HL-60 (cell line): ENCODE measurements at regions not wholly inside any gene's neighbourhood (a gene's known extent, or its start where the extent isn't known, plus 50 kb on each side); places are given as distances from the start of the nearest gene placed in this dataset.

Experiments used
- DNase-seq, 2 experiments: peaks; one replicate each; pipeline ENCODE4 v3.0.0-alpha.2; 2010 to 2020; ENCODE audit warnings: low read depth in 1 of 2, low spot score in 1 of 2
- H3K27ac ChIP-seq: fragments of 250-450 bp; sonication (Bioruptor Pico); replicated peaks from 2 replicates; pipeline ENCODE4 v1.5.1; 2020; ENCODE audit warnings: mild to moderate bottlenecking, moderate library complexity
- H3K27me3 ChIP-seq: fragments of 250-450 bp; sonication (Bioruptor Pico); 2 replicates; pipeline ENCODE4 v1.5.1; 2021; ENCODE audit warnings: mild to moderate bottlenecking, moderate library complexity; ENCODE audit not compliant: insufficient read depth, poor library complexity, severe bottlenecking
- H3K4me3 ChIP-seq: replicated peaks from 2 replicates; pipeline ENCODE4 v1.5.1; 2011; ENCODE audit warnings: mild to moderate bottlenecking, control low read depth, low read length; ENCODE audit not compliant: insufficient read depth
- CTCF ChIP-seq: IDR thresholded peaks from one replicate; pipeline ENCODE4 v1.5.1; 2011; ENCODE audit warnings: low read length, control low read depth, inconsistent platforms; ENCODE audit not compliant: insufficient read depth
- GABPA ChIP-seq: IDR thresholded peaks from 2 replicates; pipeline ENCODE4 v1.6.1; 2012; ENCODE audit warnings: low read depth
- POLR2AphosphoS5 ChIP-seq: IDR thresholded peaks from 2 replicates; pipeline ENCODE4 v1.6.1; 2012; ENCODE audit warnings: low read depth
- REST ChIP-seq: IDR thresholded peaks from 2 replicates; pipeline ENCODE4 v1.6.1; 2012; ENCODE audit warnings: low read depth; ENCODE audit not compliant: insufficient replicate concordance
- SPI1 ChIP-seq: IDR thresholded peaks from 2 replicates; pipeline ENCODE4 v1.6.1; 2012; ENCODE audit warnings: low read depth, mild to moderate bottlenecking, borderline replicate concordance

GRCh38 chrX:10884246-10884645 is 226.9 kb upstream of the HCCS start:
- no peak for TF ChIP-seq CTCF
- no peak for TF ChIP-seq GABPA
- no peak for TF ChIP-seq POLR2AphosphoS5
- no peak for TF ChIP-seq REST
- TF ChIP-seq SPI1, result no peak

GRCh38 chrX:10892621-10893225 is 218.4 kb upstream of the HCCS start:
- no peak overlapping the region for H3K27ac ChIP-seq
- DNase-seq, result no peak
- no peak overlapping the region for H3K4me3 ChIP-seq
- no peaks in the 10 kb centered on the region for H3K27me3 ChIP-seq
- TF ChIP-seq GABPA, result no peak
- no peak for TF ChIP-seq REST
- TF ChIP-seq SPI1, result no peak
- TF ChIP-seq CTCF, result no peak
- no peak for TF ChIP-seq POLR2AphosphoS5

More at GRCh38 chrX:10884246-10884645, 226.9 kb upstream of the HCCS start:
- Histone ChIP-seq H3K4me3 (no peak overlapping the region), H3K27ac (no peak overlapping the region), H3K27me3 (no peaks in the 10 kb centered on the region)
- DNase-seq, result no peak

- H3K4me3 ChIP-seq, result no peak overlapping the region
- DNase-seq, result no peak
- no peak overlapping the region for H3K27ac ChIP-seq
- TF ChIP-seq GABPA, result no peak
- H3K27me3 ChIP-seq, result no peaks in the 10 kb centered on the region
Observed at GRCh38 chrX:10893366-10893765, 217.8 kb upstream of the HCCS start.

- H3K27ac ChIP-seq, result no peak overlapping the region
- H3K27me3 ChIP-seq, result no peaks in the 10 kb centered on the region
- H3K4me3 ChIP-seq, result no peak overlapping the region
- no peak for DNase-seq
- TF ChIP-seq GABPA, result no peak
- no peak for TF ChIP-seq POLR2AphosphoS5
- no peak for TF ChIP-seq REST
- no peak for TF ChIP-seq CTCF
- TF ChIP-seq SPI1, result no peak
Observed at GRCh38 chrX:10893976-10894375, 217.2 kb upstream of the HCCS start.
